NCI-H1417 (cell line): ENCODE measurements at regions not wholly inside any gene's neighbourhood (a gene's known extent, or its start where the extent isn't known, plus 50 kb on each side); places are given as distances from the start of the nearest gene placed in this dataset.
A peak's percentile ranks its signal among the peaks of the same experiment; 100 is the strongest.
"Not testable (repeated sequence)": the region's sequence is repeated elsewhere in the genome, so short reads cannot be mapped to it uniquely, and the experiment has no call there.

Experiments used
- DNase-seq, 3 experiments: peaks; one replicate each; lab custom pipeline; 2025; lab: John Stamatoyannopoulos, UW

- no peak for DNase-seq
Measured at GRCh38 chr17:37859451-37859850, 64.8 kb upstream of the TBC1D3K start.

- not testable (repeated sequence) for DNase-seq
Measured at GRCh38 chr17:37858391-37858790, 65.8 kb upstream of the TBC1D3K start.

- DNase-seq, result no peak
Measured at GRCh38 chr17:37856245-37856644, 68.0 kb upstream of the TBC1D3K start.

- DNase-seq, result no peak
Measured at GRCh38 chr17:37849617-37849972, 74.6 kb upstream of the TBC1D3K start.

- peak in 2 of 3 experiments; percentile 16 to 30 for DNase-seq
Measured at GRCh38 chr17:37848690-37849616, 75.3 kb upstream of the TBC1D3K start.

- DNase-seq, result no peak
Measured at GRCh38 chr17:37847811-37848331, 76.3 kb upstream of the TBC1D3K start.

GRCh38 chr17:37847102-37847501 lies 77.1 kb upstream of the TBC1D3K start:
- no peak for DNase-seq

GRCh38 chr17:37844977-37845293 lies 79.3 kb upstream of the TBC1D3K start:
- no peak for DNase-seq

- DNase-seq, result no peak
Measured at GRCh38 chr17:37844158-37844976, 79.8 kb upstream of the TBC1D3K start.

GRCh38 chr17:37842401-37842800 lies 81.8 kb upstream of the TBC1D3K start:
- no peak for DNase-seq

- no peak for DNase-seq
Measured at GRCh38 chr17:37841232-37841631, 83.0 kb upstream of the TBC1D3K start.

GRCh38 chr17:37840576-37840975 lies 83.6 kb upstream of the TBC1D3K start:
- no peak for DNase-seq

- no peak for DNase-seq
Measured at GRCh38 chr17:37839196-37839978, 84.8 kb upstream of the TBC1D3K start.

GRCh38 chr17:37838276-37838675 lies 85.9 kb upstream of the TBC1D3K start:
- no peak for DNase-seq

- no peak for DNase-seq
Measured at GRCh38 chr17:37836593-37836992, 87.6 kb upstream of the TBC1D3K start.

GRCh38 chr17:37834168-37834567 lies 89.3 kb upstream of the HNF1B start:
- no peak for DNase-seq

- DNase-seq, result no peak
Measured at GRCh38 chr17:37833237-37833859, 88.5 kb upstream of the HNF1B start.

- DNase-seq, result peak in 1 of 3 experiments; percentile 25
Measured at GRCh38 chr17:37831986-37832385, 87.1 kb upstream of the HNF1B start.

- no peak for DNase-seq
Measured at GRCh38 chr17:37831492-37831891, 86.6 kb upstream of the HNF1B start.

- peak; percentile 18 to 74 (median 58) for DNase-seq
Measured at GRCh38 chr17:37830151-37830993, 85.5 kb upstream of the HNF1B start.
